Caco-2 (cell line): ENCODE measurements at regions not wholly inside any gene's neighbourhood (a gene's known extent, or its start where the extent isn't known, plus 50 kb on each side); places are given as distances from the start of the nearest gene placed in this dataset.

Source experiments
- BruUV-seq: library from RNA; stranded (reverse); fragments of 400-500 nt; replicated peaks from 2 replicates; lab custom pipeline; 2021; lab: Mats Ljungman, UMichigan
- CTCF ChIA-PET: fragments of 300-600 bp; sonication (Branson Sonifier 250); formaldehyde crosslinking; loops from one replicate; lab custom pipeline; 2022; ENCODE audit warnings: antibody characterized with exemption; lab: Charles Lee
- POLR2A ChIA-PET: fragments of 300-600 bp; sonication (Branson Sonifier 250); formaldehyde crosslinking; loops from one replicate; lab custom pipeline; 2022; ENCODE audit warnings: antibody characterized with exemption; lab: Charles Lee
- DNase-seq, 2 experiments: peaks; one replicate each; pipeline versions ENCODE4 v3.0.0 to v3.0.0-alpha.2; 2020 to 2022
- H3K27me3 ChIP-seq: replicated peaks from 2 replicates; pipeline ENCODE4 v1.6.0; 2011; ENCODE audit warnings: low read length; ENCODE audit not compliant: control insufficient read depth, insufficient read depth
- H3K36me3 ChIP-seq: 2 replicates; pipeline ENCODE4 v1.5.1; 2011; ENCODE audit warnings: low read length; ENCODE audit not compliant: control insufficient read depth, insufficient read depth
- H3K4me1 ChIP-seq: fragments of 250-450 bp; sonication (Bioruptor Pico); 2 replicates; pipeline ENCODE4 v1.5.1; 2020; ENCODE audit warnings: mild to moderate bottlenecking
- H3K4me3 ChIP-seq: 2 replicates; pipeline ENCODE4 v1.5.1; 2011; ENCODE audit warnings: low read depth, mild to moderate bottlenecking, control low read depth, low read length
- H3K9me3 ChIP-seq: fragments of 250-450 bp; sonication (Bioruptor Pico); 2 replicates; pipeline ENCODE4 v1.5.1; 2020; ENCODE audit warnings: mild to moderate bottlenecking, moderate library complexity
- H3K27ac Mint-ChIP-seq: one replicate; pipeline ENCODE4 v1.8.0; 2022; ENCODE audit warnings: mixed read lengths; ENCODE audit not compliant: unreplicated experiment
- H3K27me3 Mint-ChIP-seq: one replicate; pipeline ENCODE4 v1.8.0; 2022; ENCODE audit warnings: mixed read lengths; ENCODE audit not compliant: insufficient read depth, unreplicated experiment
- H3K36me3 Mint-ChIP-seq: one replicate; pipeline ENCODE4 v1.8.0; 2022; ENCODE audit warnings: mild to moderate bottlenecking, mixed read lengths; ENCODE audit not compliant: insufficient read depth, unreplicated experiment
- H3K4me1 Mint-ChIP-seq: one replicate; pipeline ENCODE4 v1.8.0; 2022; ENCODE audit warnings: low read depth, mixed read lengths; ENCODE audit not compliant: unreplicated experiment
- H3K4me3 Mint-ChIP-seq: one replicate; pipeline ENCODE4 v1.8.0; 2022; ENCODE audit warnings: mild to moderate bottlenecking, moderate library complexity, mixed read lengths; ENCODE audit not compliant: unreplicated experiment
- H3K9me3 Mint-ChIP-seq: one replicate; pipeline ENCODE4 v1.8.0; 2022; ENCODE audit warnings: mixed read lengths; ENCODE audit not compliant: unreplicated experiment
- intact Hi-C: fragments of 100-400 bp; cut with micrococcal nuclease; formaldehyde crosslinking; loops from one replicate; pipeline ENCODE4 v1.10.0; 2022; ENCODE audit not compliant: unreplicated experiment
- TF ChIP-seq, protein P1 (sequence below), 2 experiments: fragments of 200-600 bp in 1 of 2; IDR thresholded peaks; 1 replicate in 1 of 2; 2 replicates in 1 of 2; pipeline versions ENCODE4 v1.5.1 to v1.8.0; 2011 to 2022; ENCODE audit warnings: antibody characterized with exemption in 1 of 2, control low read depth in 1 of 2, inconsistent platforms in 1 of 2, low read depth in 1 of 2, low read length in 1 of 2, mild to moderate bottlenecking in 1 of 2, moderate library complexity in 1 of 2; ENCODE audit not compliant: insufficient read depth in 1 of 2, severe bottlenecking in 1 of 2, unreplicated experiment in 1 of 2

DNA sequence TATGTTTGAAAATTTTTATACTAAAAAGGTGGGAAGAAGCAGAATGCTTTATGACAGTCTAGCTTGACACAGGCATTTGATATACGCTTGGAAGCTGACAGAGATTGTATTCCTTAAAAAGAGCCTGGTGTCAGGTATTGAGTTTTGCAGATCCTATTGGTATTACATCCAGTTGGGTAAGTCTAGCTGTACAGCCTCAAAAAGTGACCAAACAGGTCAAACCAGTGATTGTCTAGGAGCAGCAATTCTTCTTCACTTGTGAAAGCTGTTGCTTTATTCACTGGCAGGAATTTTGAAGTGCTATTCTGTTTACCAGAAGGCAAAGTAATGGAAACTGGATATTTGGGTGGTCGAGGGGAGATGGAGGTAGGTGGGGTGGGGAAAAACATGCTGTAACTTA lies 77.5 kb downstream of the UCHL1 start:
- no peaks in the 10 kb centered on the region; the same call in 1 of the 2 replicates for H3K4me1 ChIP-seq
- peak; percentile 61 to 73 for DNase-seq
- no peaks in the 10 kb centered on the region for H3K9me3 Mint-ChIP-seq
- no peak overlapping the region for H3K4me3 Mint-ChIP-seq
- peaks cover 16% of the 10 kb centered on the region for H3K4me1 Mint-ChIP-seq
- H3K36me3 Mint-ChIP-seq: no peaks in the 10 kb centered on the region
- POLR2A ChIA-PET: no interaction called here
- H3K9me3 ChIP-seq: no peaks in the 10 kb centered on the region
- no peaks in the 10 kb centered on the region for H3K36me3 ChIP-seq
- H3K27me3 ChIP-seq: no peaks in the 10 kb centered on the region
- H3K27me3 Mint-ChIP-seq: no peaks in the 10 kb centered on the region
- H3K27ac Mint-ChIP-seq: no peak overlapping the region
- intact Hi-C loops: no loop called here
- TF ChIP-seq, protein P1, sequence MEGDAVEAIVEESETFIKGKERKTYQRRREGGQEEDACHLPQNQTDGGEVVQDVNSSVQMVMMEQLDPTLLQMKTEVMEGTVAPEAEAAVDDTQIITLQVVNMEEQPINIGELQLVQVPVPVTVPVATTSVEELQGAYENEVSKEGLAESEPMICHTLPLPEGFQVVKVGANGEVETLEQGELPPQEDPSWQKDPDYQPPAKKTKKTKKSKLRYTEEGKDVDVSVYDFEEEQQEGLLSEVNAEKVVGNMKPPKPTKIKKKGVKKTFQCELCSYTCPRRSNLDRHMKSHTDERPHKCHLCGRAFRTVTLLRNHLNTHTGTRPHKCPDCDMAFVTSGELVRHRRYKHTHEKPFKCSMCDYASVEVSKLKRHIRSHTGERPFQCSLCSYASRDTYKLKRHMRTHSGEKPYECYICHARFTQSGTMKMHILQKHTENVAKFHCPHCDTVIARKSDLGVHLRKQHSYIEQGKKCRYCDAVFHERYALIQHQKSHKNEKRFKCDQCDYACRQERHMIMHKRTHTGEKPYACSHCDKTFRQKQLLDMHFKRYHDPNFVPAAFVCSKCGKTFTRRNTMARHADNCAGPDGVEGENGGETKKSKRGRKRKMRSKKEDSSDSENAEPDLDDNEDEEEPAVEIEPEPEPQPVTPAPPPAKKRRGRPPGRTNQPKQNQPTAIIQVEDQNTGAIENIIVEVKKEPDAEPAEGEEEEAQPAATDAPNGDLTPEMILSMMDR (IDR thresholded peaks at IDR 0.05; ENCODE audit: insufficient read depth in 1 of 2, low read depth in 1 of 2, low read length in 1 of 2, severe bottlenecking in 1 of 2, unreplicated experiment in 1 of 2): no peak
- BruUV-seq: no TSS peak
- H3K4me3 ChIP-seq: no peak overlapping the region
- CTCF ChIA-PET: interaction anchor here (1.7 kb wide), 1 partner anchor 53 kb away, joined by 5 read pairs; no protein-coding TSS in a partner anchor

DNA sequence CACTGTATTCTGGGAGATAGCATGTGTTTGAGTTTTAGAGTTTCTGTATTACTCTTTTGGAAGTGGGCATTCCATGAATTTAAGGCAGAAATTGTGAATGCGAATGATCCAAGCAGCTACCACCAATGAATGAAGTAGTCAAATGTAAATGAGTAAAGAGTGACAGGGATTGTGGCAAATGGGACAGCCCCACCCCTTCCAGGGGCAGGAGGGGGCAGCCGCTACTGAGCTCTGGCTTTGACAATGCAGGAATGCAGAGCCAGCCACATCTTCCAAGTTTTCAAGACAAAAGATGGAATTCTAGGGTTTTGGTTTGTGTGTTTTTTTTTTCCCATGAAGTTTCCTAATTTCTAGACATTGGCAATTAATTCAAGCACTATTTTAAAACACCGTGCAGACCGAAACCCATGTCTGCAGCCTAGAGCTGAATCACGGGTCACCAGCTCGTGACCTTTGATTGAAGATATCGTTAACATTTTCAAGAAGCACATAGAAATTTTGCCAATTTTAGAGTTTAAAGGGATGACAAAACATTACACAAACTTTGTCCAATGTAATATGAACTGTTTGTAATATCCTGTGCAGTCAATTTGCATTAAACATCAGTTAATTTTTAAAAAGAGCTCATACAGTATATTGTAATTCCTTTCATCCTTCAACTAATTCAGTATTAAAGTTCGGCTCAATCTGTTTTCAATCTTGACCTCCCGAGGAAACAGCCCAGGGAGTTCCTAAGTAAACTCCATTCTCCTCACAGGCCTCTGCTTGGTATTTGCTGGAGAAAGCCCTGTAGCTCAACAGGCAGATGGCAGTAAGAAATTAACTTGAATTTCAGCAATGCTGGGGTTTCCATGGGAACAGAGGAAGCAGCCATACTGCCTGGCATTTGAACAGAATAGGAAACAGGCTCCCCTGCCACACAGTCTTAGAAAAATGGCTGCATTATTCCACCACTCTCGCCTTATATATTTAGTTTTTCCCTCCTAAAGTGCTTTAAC lies 83.4 kb downstream of the UCHL1 start:
- Mint-ChIP-seq H3K9me3 (no peaks in the 10 kb centered on the region), H3K4me3 (no peak overlapping the region)

More for the DNA sequence above, 83.4 kb downstream of the UCHL1 start:
- BruUV-seq: no TSS peak
- H3K27me3 Mint-ChIP-seq: no peaks in the 10 kb centered on the region
- no peaks in the 10 kb centered on the region for H3K4me1 ChIP-seq
- no peak overlapping the region for H3K27ac Mint-ChIP-seq
- ChIA-PET CTCF (no interaction called here), POLR2A (no interaction called here)
- H3K36me3 ChIP-seq: no peaks in the 10 kb centered on the region
- no peak overlapping the region for H3K4me3 ChIP-seq
- intact Hi-C loops: loop anchor here (1.0 kb wide), 1 partner anchor 321 kb away; no protein-coding TSS in a partner anchor
- TF ChIP-seq, protein P1 (IDR thresholded peaks at IDR 0.05; ENCODE audit: insufficient read depth in 1 of 2, low read depth in 1 of 2, low read length in 1 of 2, severe bottlenecking in 1 of 2, unreplicated experiment in 1 of 2): no peak
- no peaks in the 10 kb centered on the region for H3K9me3 ChIP-seq
- no peaks in the 10 kb centered on the region for H3K27me3 ChIP-seq
- no peaks in the 10 kb centered on the region for H3K36me3 Mint-ChIP-seq
- peak in 1 of 2 experiments; percentile 38 for DNase-seq
- no peaks in the 10 kb centered on the region for H3K4me1 Mint-ChIP-seq
